ENCODE measurements at regions not wholly inside any gene's neighbourhood (a gene's known extent, or its start where the extent isn't known, plus 50 kb on each side); places are given as distances from the start of the nearest gene placed in this dataset.

DNA sequence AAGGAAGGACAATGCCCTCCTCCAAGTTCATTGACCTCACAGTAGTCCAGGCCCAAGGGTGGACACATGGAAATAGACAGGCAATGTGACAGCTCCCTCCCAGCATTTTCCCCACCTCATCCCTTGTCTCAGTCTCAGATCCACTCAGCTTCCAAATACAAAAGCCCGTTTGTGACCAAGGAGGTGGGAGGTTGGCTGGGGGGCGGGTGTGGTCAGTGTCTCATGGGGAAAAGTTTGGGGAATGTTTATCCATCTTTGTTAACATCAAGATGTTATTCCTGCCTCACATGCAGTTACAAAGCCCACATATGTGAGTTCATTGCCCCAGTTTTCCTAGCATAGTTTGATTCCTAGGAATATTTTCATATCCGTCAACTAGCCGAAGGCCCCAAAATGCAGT, 338.5 kb upstream of the PPP2R3A start:
- TF ChIP-seq CTCF (IDR thresholded peaks at IDR 0.05; ENCODE audit: borderline replicate concordance, extremely low read depth, low read length, poor library complexity, severe bottlenecking) (no peak), EZH2 (IDR thresholded peaks at IDR 0.05; ENCODE audit: borderline replicate concordance, low read depth, low read length, severe bottlenecking) (no peak)

Data from DND-41 (cell line).